ENCODE measurements at regions not wholly inside any gene's neighbourhood (a gene's known extent, or its start where the extent isn't known, plus 50 kb on each side); places are given as distances from the start of the nearest gene placed in this dataset.

- DNase-seq, result no peak
Measured at GRCh38 chr4:127210893-127211649, 421.7 kb upstream of the INTU start.

GRCh38 chr4:127211650-127212560, 420.9 kb upstream of the INTU start:
- no peak for DNase-seq

GRCh38 chr4:127212701-127213100, 420.1 kb upstream of the INTU start:
- no peak for DNase-seq

- no peak for DNase-seq
Measured at GRCh38 chr4:127214016-127214415, 418.7 kb upstream of the INTU start.

- DNase-seq, result no peak
Measured at GRCh38 chr4:127214931-127215330, 417.8 kb upstream of the INTU start.

GRCh38 chr4:127217586-127218229, 415.0 kb upstream of the INTU start:
- peak in 2 of 56 donors; percentile 0 to 13 for DNase-seq

- no peak for DNase-seq
Measured at GRCh38 chr4:127219232-127219631, 413.5 kb upstream of the INTU start.

- DNase-seq, result no peak
Measured at GRCh38 chr4:127224556-127224955, 408.2 kb upstream of the INTU start.

- no peak for DNase-seq
Measured at GRCh38 chr4:127229855-127230608, 402.7 kb upstream of the INTU start.

- no peak for DNase-seq
Measured at GRCh38 chr4:127236889-127237288, 395.9 kb upstream of the INTU start.

GRCh38 chr4:127237581-127237980, 395.2 kb upstream of the INTU start:
- DNase-seq, result no peak

GRCh38 chr4:127238956-127239475, 393.7 kb upstream of the INTU start:
- no peak for DNase-seq

GRCh38 chr4:127239902-127240763, 392.6 kb upstream of the INTU start:
- no peak for DNase-seq

- DNase-seq, result no peak
Measured at GRCh38 chr4:127240764-127241105, 392.0 kb upstream of the INTU start.

- no peak for DNase-seq
Measured at GRCh38 chr4:127244515-127244914, 388.2 kb upstream of the INTU start.

- DNase-seq, result no peak
Measured at GRCh38 chr4:127246963-127247952, 385.5 kb upstream of the INTU start.

GRCh38 chr4:127249066-127249766, 383.5 kb upstream of the INTU start:
- DNase-seq, result no peak

GRCh38 chr4:127249767-127250108, 383.0 kb upstream of the INTU start:
- DNase-seq, result no peak
